ENCODE measurements at regions not wholly inside any gene's neighbourhood (a gene's known extent, or its start where the extent isn't known, plus 50 kb on each side); places are given as distances from the start of the nearest gene placed in this dataset.

DNA sequence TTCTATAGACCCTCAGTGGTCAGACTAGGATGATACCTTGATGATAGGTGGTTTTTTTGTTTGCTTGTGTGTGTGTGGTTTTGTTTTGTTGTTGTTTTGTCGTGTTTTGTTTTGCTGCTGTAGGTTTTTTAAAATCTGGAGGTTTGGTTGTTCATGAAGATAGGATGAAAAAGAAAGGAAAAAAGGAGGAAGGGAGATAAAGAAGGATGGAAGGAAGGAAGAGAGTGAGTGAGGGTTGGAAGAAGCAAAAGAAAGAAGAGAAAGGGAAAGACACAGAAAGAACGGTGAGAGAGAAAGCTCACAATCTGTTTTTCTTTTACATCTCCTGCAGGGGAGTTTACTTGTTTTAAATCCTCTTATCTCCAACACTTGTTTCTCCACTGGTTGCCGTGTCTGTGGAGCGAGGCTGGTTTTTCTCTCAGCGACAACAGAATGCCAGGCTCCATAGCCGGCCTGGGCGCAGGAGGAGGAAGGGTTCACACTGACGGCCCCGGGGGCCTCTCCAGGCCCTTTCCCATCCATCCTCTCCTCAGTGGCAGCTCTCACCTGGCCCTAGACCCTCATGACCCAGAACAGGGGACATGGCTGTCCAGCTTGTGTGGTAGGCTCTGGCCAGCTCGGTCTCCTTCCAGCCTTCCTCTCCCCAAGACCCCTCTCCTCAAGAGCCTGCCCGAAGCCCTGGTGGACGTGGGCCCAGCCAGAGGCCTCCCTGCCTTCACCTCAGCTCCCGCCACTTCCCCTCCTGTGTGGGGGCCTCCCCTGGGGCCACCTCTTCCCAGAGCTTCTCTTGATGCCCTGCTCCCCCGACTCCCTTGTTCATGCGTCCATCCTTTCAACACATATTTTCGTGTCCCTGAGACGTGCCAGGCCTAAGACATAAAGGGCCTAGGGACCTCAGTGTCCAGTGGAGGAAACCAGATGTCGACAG, 168.4 kb downstream of the VEGFA start:
- H3K4me3 ChIP-seq: no peak overlapping the region
- H3K9me3 ChIP-seq: no peaks in the 10 kb centered on the region
- no peak for TF ChIP-seq CTCF (IDR thresholded peaks at IDR 0.05)
- TF ChIP-seq POLR2A (IDR thresholded peaks at IDR 0.05): no peak
- H3K27me3 ChIP-seq: no peaks in the 10 kb centered on the region
- no peaks in the 10 kb centered on the region for H3K36me3 ChIP-seq
- intact Hi-C loops (cut with DNase I): no loop called here
- H3K27ac ChIP-seq: no peak overlapping the region
- no peak for DNase-seq
- 82 to 90% methylated on average over 16 to 17 of the region's 18 CpGs for WGBS, 2 donors
- peaks cover 0 to 2% (median 0%) of the 10 kb centered on the region in 3 donors for H3K4me1 ChIP-seq

DNA sequence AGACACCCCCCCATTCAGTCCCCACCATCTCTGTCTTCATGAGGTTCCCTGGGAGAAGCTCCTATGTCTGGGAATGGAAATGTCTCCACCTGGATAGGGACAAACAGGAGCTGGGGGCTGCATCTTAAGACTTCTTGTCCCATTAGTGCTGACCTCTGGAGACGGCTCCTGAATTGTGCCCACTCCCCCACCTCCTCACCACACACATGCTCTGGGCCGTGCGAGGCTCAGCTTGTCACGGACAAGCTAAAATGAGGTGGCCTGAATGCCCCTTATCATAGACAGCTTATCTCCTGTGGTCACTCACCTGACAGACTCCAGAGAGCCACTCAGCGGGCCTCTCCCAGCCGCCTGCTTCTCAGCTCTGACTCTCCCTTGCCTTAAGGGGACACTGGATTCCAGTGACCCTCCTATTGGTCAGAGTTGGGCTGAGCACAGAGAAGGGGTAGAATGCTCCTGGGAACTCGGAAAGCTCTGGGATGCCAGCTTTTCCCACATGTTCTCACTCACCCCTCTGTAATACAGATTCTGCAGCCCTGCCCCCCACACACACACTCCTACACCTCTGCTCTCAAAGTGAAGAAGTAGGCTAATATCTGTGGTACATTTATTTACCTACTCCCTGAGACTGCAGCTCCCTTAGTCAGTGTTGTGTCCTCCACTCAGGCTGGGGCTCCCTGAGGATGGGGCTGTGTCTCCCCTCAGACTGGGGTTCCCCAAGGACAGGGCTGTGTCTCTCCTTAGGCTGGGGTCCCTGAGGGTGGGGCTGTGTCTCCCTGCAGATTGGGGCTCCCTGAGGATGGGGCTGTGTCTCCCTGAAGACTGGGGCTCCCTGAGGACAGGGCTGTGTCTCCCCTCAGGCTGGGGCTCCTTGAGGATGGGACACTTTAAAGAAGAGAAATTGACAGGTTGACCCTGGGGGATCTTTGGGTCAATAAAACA, 167.5 kb downstream of the VEGFA start:
- WGBS, 2 donors: 78 to 90% methylated on average over 3 to 5 of the region's 7 CpGs
- peaks cover 0 to 7% (median 0%) of the 10 kb centered on the region in 3 donors for H3K4me1 ChIP-seq
- no peaks in the 10 kb centered on the region for H3K27me3 ChIP-seq
- no peak overlapping the region for H3K4me3 ChIP-seq
- H3K27ac ChIP-seq: no peak overlapping the region
- intact Hi-C loops (cut with DNase I): no loop called here
- H3K36me3 ChIP-seq: no peaks in the 10 kb centered on the region
- no peak for DNase-seq
- no peaks in the 10 kb centered on the region for H3K9me3 ChIP-seq
- TF ChIP-seq CTCF (IDR thresholded peaks at IDR 0.05) (no peak), POLR2A (IDR thresholded peaks at IDR 0.05) (no peak)

GRCh38 chr6:43936476-43936875, 166.5 kb downstream of the VEGFA start:
- no peak overlapping the region for H3K4me3 ChIP-seq
- H3K36me3 ChIP-seq: no peaks in the 10 kb centered on the region
- H3K27me3 ChIP-seq: no peaks in the 10 kb centered on the region
- intact Hi-C loops (cut with DNase I): no loop called here
- no peak for TF ChIP-seq POLR2A (IDR thresholded peaks at IDR 0.05)
- TF ChIP-seq CTCF (IDR thresholded peaks at IDR 0.05): no peak
- peaks cover 0 to 7% (median 0%) of the 10 kb centered on the region in 3 donors for H3K4me1 ChIP-seq
- WGBS, 2 donors: 84% methylated on average over 6 to 9 of the region's 9 CpGs
- DNase-seq: no peak
- no peak overlapping the region for H3K27ac ChIP-seq
- no peaks in the 10 kb centered on the region for H3K9me3 ChIP-seq

DNA sequence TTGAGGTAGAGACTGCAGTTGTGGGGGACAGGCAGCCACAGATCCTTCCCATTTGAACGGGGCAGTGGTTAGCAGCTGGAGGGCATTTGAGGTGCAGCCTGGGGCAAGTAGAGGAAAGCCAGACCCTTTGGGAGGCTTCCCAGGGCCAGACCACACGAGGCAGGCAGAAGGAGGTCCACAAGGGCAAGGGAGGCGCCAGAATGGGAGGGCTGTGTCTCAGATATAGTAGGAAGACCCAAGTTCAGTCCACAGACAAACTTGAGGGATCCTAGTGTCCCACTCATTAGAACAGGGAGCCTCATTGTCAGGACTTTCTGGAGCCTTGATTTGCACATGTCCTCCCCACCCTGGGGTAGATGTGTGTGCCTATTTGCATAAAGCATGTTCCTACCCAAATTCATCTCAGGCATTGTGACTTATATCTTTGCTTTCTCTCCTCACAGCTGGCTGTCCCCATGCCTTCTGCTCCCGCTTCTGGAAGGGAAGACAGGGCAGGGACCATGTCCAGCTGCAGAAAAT, 166.0 kb downstream of the VEGFA start:
- intact Hi-C loops (cut with DNase I): no loop called here
- 72% methylated on average over 3 of the region's 4 CpGs; no CpG with 5 or more reads in 1 of the 2 donors for WGBS, 2 donors
- peaks cover 0 to 7% (median 0%) of the 10 kb centered on the region in 3 donors for H3K4me1 ChIP-seq

More for the DNA sequence above, 166.0 kb downstream of the VEGFA start:
- H3K27ac ChIP-seq: no peak overlapping the region
- no peak overlapping the region for H3K4me3 ChIP-seq
- H3K9me3 ChIP-seq: no peaks in the 10 kb centered on the region
- TF ChIP-seq POLR2A (IDR thresholded peaks at IDR 0.05): no peak
- TF ChIP-seq CTCF (IDR thresholded peaks at IDR 0.05): no peak
- no peaks in the 10 kb centered on the region for H3K27me3 ChIP-seq
- DNase-seq: no peak
- no peaks in the 10 kb centered on the region for H3K36me3 ChIP-seq

All from esophagus squamous epithelium (tissue), 5 donors.